ENCODE measurements at regions not wholly inside any gene's neighbourhood (a gene's known extent, or its start where the extent isn't known, plus 50 kb on each side); places are given as distances from the start of the nearest gene placed in this dataset.
"Not testable (repeated sequence)": the region's sequence is repeated elsewhere in the genome, so short reads cannot be mapped to it uniquely, and the experiment has no call there.

GRCh38 chr3:177451301-177451750 is 254.0 kb upstream of the TBL1XR1 start:
- Histone ChIP-seq H3K36me3 (ENCODE audit: control insufficient read depth, insufficient read depth, low read length) (no peaks in the 10 kb centered on the region), H3K9ac (ENCODE audit: low read length) (no peak overlapping the region), H3K4me3 (ENCODE audit: low read length) (no peak overlapping the region), H3K27me3 (ENCODE audit: control insufficient read depth, insufficient read depth, low read length) (no peaks in the 10 kb centered on the region), H3K27ac (ENCODE audit: low read depth, low read length) (peak overlapping the region; percentile 78), H3K4me1 (ENCODE audit: control insufficient read depth, insufficient read depth, low read length) (peaks cover 8% of the 10 kb centered on the region)

GRCh38 chr3:177451864-177452830 is 254.9 kb upstream of the TBL1XR1 start:
- peaks cover 8% of the 10 kb centered on the region for H3K4me1 ChIP-seq (ENCODE audit: control insufficient read depth, insufficient read depth, low read length)
- H3K9ac ChIP-seq (ENCODE audit: low read length) = no peak overlapping the region
- no peak overlapping the region for H3K4me3 ChIP-seq (ENCODE audit: low read length)
- H3K27me3 ChIP-seq (ENCODE audit: control insufficient read depth, insufficient read depth, low read length) = no peaks in the 10 kb centered on the region
- H3K27ac ChIP-seq (ENCODE audit: low read depth, low read length) = peak overlapping the region; percentile 78
- no peaks in the 10 kb centered on the region for H3K36me3 ChIP-seq (ENCODE audit: control insufficient read depth, insufficient read depth, low read length)

GRCh38 chr3:177452831-177453450 is 255.7 kb upstream of the TBL1XR1 start:
- Histone ChIP-seq H3K27ac (ENCODE audit: low read depth, low read length) (peak overlapping the region; percentile 78), H3K36me3 (ENCODE audit: control insufficient read depth, insufficient read depth, low read length) (no peaks in the 10 kb centered on the region), H3K9ac (ENCODE audit: low read length) (no peak overlapping the region), H3K4me1 (ENCODE audit: control insufficient read depth, insufficient read depth, low read length) (peaks cover 8% of the 10 kb centered on the region), H3K4me3 (ENCODE audit: low read length) (no peak overlapping the region), H3K27me3 (ENCODE audit: control insufficient read depth, insufficient read depth, low read length) (no peaks in the 10 kb centered on the region)

- H3K27ac ChIP-seq (ENCODE audit: low read depth, low read length) = peak overlapping the region; percentile 78
Measured at GRCh38 chr3:177453451-177453844, 256.2 kb upstream of the TBL1XR1 start.

GRCh38 chr3:177457204-177457603 is 259.9 kb upstream of the TBL1XR1 start:
- not testable (repeated sequence) for H3K4me3 ChIP-seq (ENCODE audit: low read length); H3K27me3 ChIP-seq (ENCODE audit: control insufficient read depth, insufficient read depth, low read length); H3K27ac ChIP-seq (ENCODE audit: low read depth, low read length); H3K9ac ChIP-seq (ENCODE audit: low read length); H3K36me3 ChIP-seq (ENCODE audit: control insufficient read depth, insufficient read depth, low read length)
- H3K4me1 ChIP-seq (ENCODE audit: control insufficient read depth, insufficient read depth, low read length) = peaks cover 24% of the 10 kb centered on the region

More at GRCh38 chr3:177453451-177453844, 256.2 kb upstream of the TBL1XR1 start:
- Histone ChIP-seq H3K4me3 (ENCODE audit: low read length) (no peak overlapping the region), H3K4me1 (ENCODE audit: control insufficient read depth, insufficient read depth, low read length) (peaks cover 8% of the 10 kb centered on the region), H3K9ac (ENCODE audit: low read length) (no peak overlapping the region), H3K36me3 (ENCODE audit: control insufficient read depth, insufficient read depth, low read length) (no peaks in the 10 kb centered on the region), H3K27me3 (ENCODE audit: control insufficient read depth, insufficient read depth, low read length) (no peaks in the 10 kb centered on the region)

- Histone ChIP-seq H3K36me3 (ENCODE audit: control insufficient read depth, insufficient read depth, low read length) (no peaks in the 10 kb centered on the region), H3K27me3 (ENCODE audit: control insufficient read depth, insufficient read depth, low read length) (no peaks in the 10 kb centered on the region), H3K27ac (ENCODE audit: low read depth, low read length) (peak overlapping the region; percentile 72), H3K4me1 (ENCODE audit: control insufficient read depth, insufficient read depth, low read length) (peaks cover 20% of the 10 kb centered on the region), H3K9ac (ENCODE audit: low read length) (no peak overlapping the region), H3K4me3 (ENCODE audit: low read length) (no peak overlapping the region)
Measured at GRCh38 chr3:177459401-177459800, 262.1 kb upstream of the TBL1XR1 start.

GRCh38 chr3:177460047-177460446 is 262.8 kb upstream of the TBL1XR1 start:
- H3K4me1 ChIP-seq (ENCODE audit: control insufficient read depth, insufficient read depth, low read length) = peaks cover 25% of the 10 kb centered on the region
- H3K36me3 ChIP-seq (ENCODE audit: control insufficient read depth, insufficient read depth, low read length) = no peaks in the 10 kb centered on the region
- H3K9ac ChIP-seq (ENCODE audit: low read length) = no peak overlapping the region
- no peak overlapping the region for H3K4me3 ChIP-seq (ENCODE audit: low read length)
- no peaks in the 10 kb centered on the region for H3K27me3 ChIP-seq (ENCODE audit: control insufficient read depth, insufficient read depth, low read length)
- H3K27ac ChIP-seq (ENCODE audit: low read depth, low read length) = peak overlapping the region; percentile 72

GRCh38 chr3:177461765-177462164 is 264.5 kb upstream of the TBL1XR1 start:
- no peaks in the 10 kb centered on the region for H3K27me3 ChIP-seq (ENCODE audit: control insufficient read depth, insufficient read depth, low read length)
- H3K9ac ChIP-seq (ENCODE audit: low read length) = no peak overlapping the region
- peaks cover 31% of the 10 kb centered on the region for H3K4me1 ChIP-seq (ENCODE audit: control insufficient read depth, insufficient read depth, low read length)
- no peaks in the 10 kb centered on the region for H3K36me3 ChIP-seq (ENCODE audit: control insufficient read depth, insufficient read depth, low read length)
- H3K4me3 ChIP-seq (ENCODE audit: low read length) = no peak overlapping the region
- peak overlapping the region; percentile 46 for H3K27ac ChIP-seq (ENCODE audit: low read depth, low read length)

- not testable (repeated sequence) for H3K4me3 ChIP-seq (ENCODE audit: low read length); H3K36me3 ChIP-seq (ENCODE audit: control insufficient read depth, insufficient read depth, low read length); H3K9ac ChIP-seq (ENCODE audit: low read length); H3K27me3 ChIP-seq (ENCODE audit: control insufficient read depth, insufficient read depth, low read length)
- peaks cover 31% of the 10 kb centered on the region for H3K4me1 ChIP-seq (ENCODE audit: control insufficient read depth, insufficient read depth, low read length)
- H3K27ac ChIP-seq (ENCODE audit: low read depth, low read length) = peak overlapping the region; percentile 90
Measured at GRCh38 chr3:177463341-177463740, 266.1 kb upstream of the TBL1XR1 start.

GRCh38 chr3:177463863-177464262 is 266.6 kb upstream of the TBL1XR1 start:
- Histone ChIP-seq H3K27ac (ENCODE audit: low read depth, low read length) (peak overlapping the region; percentile 90), H3K27me3 (ENCODE audit: control insufficient read depth, insufficient read depth, low read length) (no peaks in the 10 kb centered on the region), H3K36me3 (ENCODE audit: control insufficient read depth, insufficient read depth, low read length) (no peaks in the 10 kb centered on the region), H3K9ac (ENCODE audit: low read length) (no peak overlapping the region), H3K4me3 (ENCODE audit: low read length) (no peak overlapping the region), H3K4me1 (ENCODE audit: control insufficient read depth, insufficient read depth, low read length) (peaks cover 28% of the 10 kb centered on the region)

- Histone ChIP-seq H3K36me3 (ENCODE audit: control insufficient read depth, insufficient read depth, low read length) (no peaks in the 10 kb centered on the region), H3K9ac (ENCODE audit: low read length) (no peak overlapping the region), H3K27me3 (ENCODE audit: control insufficient read depth, insufficient read depth, low read length) (no peaks in the 10 kb centered on the region), H3K4me1 (ENCODE audit: control insufficient read depth, insufficient read depth, low read length) (peaks cover 23% of the 10 kb centered on the region), H3K4me3 (ENCODE audit: low read length) (no peak overlapping the region), H3K27ac (ENCODE audit: low read depth, low read length) (peak overlapping the region; percentile 90)
Measured at GRCh38 chr3:177464392-177465256, 267.3 kb upstream of the TBL1XR1 start.

- Histone ChIP-seq H3K9ac (ENCODE audit: low read length) (no peak overlapping the region), H3K4me3 (ENCODE audit: low read length) (no peak overlapping the region), H3K36me3 (ENCODE audit: control insufficient read depth, insufficient read depth, low read length) (no peaks in the 10 kb centered on the region), H3K27ac (ENCODE audit: low read depth, low read length) (peak overlapping the region; percentile 90), H3K27me3 (ENCODE audit: control insufficient read depth, insufficient read depth, low read length) (no peaks in the 10 kb centered on the region), H3K4me1 (ENCODE audit: control insufficient read depth, insufficient read depth, low read length) (peaks cover 20% of the 10 kb centered on the region)
Measured at GRCh38 chr3:177465257-177465642, 268.0 kb upstream of the TBL1XR1 start.

Data from rectal smooth muscle tissue (tissue), 1 donor.